Liver (tissue), 3 donors: ENCODE measurements at regions not wholly inside any gene's neighbourhood (a gene's known extent, or its start where the extent isn't known, plus 50 kb on each side); places are given as distances from the start of the nearest gene placed in this dataset.

Experiments
- ATF3 ChIP-seq: IDR thresholded peaks from 2 replicates; pipeline ENCODE4 v1.6.1; 2016; ENCODE audit warnings: antibody characterized with exemption
- FOXA1 ChIP-seq: IDR thresholded peaks from 2 replicates; pipeline ENCODE4 v1.6.1; 2016; ENCODE audit warnings: antibody characterized with exemption
- JUND ChIP-seq, 2 donors: IDR thresholded peaks; 2 replicates each; pipeline ENCODE4 v1.6.1; 2016; ENCODE audit warnings: antibody characterized with exemption in 2 of 2
- MAX ChIP-seq: IDR thresholded peaks from 2 replicates; pipeline ENCODE4 v1.6.1; 2016; ENCODE audit warnings: antibody characterized with exemption
- RAD21 ChIP-seq, 2 donors: IDR thresholded peaks; 2 replicates each; pipeline ENCODE4 v1.6.1; 2016; ENCODE audit warnings: antibody characterized with exemption in 2 of 2, mild to moderate bottlenecking in 2 of 2
- REST ChIP-seq: IDR thresholded peaks from 2 replicates; pipeline ENCODE4 v1.6.1; 2016; ENCODE audit warnings: antibody characterized with exemption, mild to moderate bottlenecking
- TAF1 ChIP-seq: conservative IDR thresholded peaks from 2 replicates; pipeline ENCODE4 v1.6.1; 2016; ENCODE audit warnings: antibody characterized with exemption, mild to moderate bottlenecking
- YY1 ChIP-seq: IDR thresholded peaks from 2 replicates; pipeline ENCODE4 v1.6.1; 2016; ENCODE audit warnings: antibody characterized with exemption, mild to moderate bottlenecking
- TF ChIP-seq, protein P1 (sequence below): fragments of 150-350 bp; IDR thresholded peaks from 2 replicates; pipeline ENCODE4 v1.5.1; 2017; ENCODE audit warnings: improper control_type of control experiment, low read depth, low read length; ENCODE audit not compliant: missing input control
- donor health status: healthy.
- donor health status: healthy.

DNA sequence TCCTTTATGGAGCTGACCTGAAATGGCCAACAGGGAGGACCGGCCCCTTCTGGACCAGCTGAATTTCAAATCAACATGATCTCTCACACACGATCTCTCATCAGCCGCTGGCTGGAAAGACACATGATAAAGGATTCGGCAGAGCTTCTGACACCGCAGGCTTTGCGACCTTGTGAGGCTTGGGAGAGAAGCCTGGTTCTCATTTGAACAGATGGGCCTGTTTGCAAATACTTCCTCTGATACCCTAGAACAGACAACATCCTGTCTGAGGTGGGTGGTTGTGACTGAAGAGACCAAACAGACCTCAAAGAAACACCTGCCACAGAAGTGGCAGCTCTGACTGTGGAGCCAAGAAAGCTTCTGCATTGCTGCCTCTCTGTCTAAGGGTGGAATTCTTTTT, 77.9 kb upstream of the SDK2 start:
- TF ChIP-seq, protein P1, sequence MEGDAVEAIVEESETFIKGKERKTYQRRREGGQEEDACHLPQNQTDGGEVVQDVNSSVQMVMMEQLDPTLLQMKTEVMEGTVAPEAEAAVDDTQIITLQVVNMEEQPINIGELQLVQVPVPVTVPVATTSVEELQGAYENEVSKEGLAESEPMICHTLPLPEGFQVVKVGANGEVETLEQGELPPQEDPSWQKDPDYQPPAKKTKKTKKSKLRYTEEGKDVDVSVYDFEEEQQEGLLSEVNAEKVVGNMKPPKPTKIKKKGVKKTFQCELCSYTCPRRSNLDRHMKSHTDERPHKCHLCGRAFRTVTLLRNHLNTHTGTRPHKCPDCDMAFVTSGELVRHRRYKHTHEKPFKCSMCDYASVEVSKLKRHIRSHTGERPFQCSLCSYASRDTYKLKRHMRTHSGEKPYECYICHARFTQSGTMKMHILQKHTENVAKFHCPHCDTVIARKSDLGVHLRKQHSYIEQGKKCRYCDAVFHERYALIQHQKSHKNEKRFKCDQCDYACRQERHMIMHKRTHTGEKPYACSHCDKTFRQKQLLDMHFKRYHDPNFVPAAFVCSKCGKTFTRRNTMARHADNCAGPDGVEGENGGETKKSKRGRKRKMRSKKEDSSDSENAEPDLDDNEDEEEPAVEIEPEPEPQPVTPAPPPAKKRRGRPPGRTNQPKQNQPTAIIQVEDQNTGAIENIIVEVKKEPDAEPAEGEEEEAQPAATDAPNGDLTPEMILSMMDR, result no peak
- TF ChIP-seq RAD21 (IDR thresholded peaks at IDR 0.05) (no peak), JUND (IDR thresholded peaks at IDR 0.05) (no peak), ATF3 (no peak), MAX (no peak), REST (no peak), TAF1 (no peak), YY1 (no peak), FOXA1 (no peak)
